GM12865 (cell line): ENCODE measurements at regions not wholly inside any gene's neighbourhood (a gene's known extent, or its start where the extent isn't known, plus 50 kb on each side); places are given as distances from the start of the nearest gene placed in this dataset.

Experiments
- DNase-seq: peaks from one replicate; pipeline ENCODE4 v3.0.0; 2010; ENCODE audit warnings: low read depth
- H3K4me3 ChIP-seq: 2 replicates; pipeline ENCODE4 v1.5.1; 2011; ENCODE audit warnings: mild to moderate bottlenecking, low read depth, low read length, control low read depth
- CTCF ChIP-seq: IDR thresholded peaks from 2 replicates; pipeline ENCODE4 v1.5.1; 2011; ENCODE audit warnings: low read length, control low read depth, low read depth, inconsistent platforms; ENCODE audit not compliant: insufficient read depth; ENCODE audit errors: missing control alignments

- no peak for DNase-seq
- TF ChIP-seq CTCF = no peak
- no peak overlapping the region for H3K4me3 ChIP-seq
Measured at GRCh38 chr11:27244900-27245299, 118.1 kb downstream of the CCDC34 start.

GRCh38 chr11:27242591-27242990 is 120.4 kb downstream of the CCDC34 start:
- no peak for DNase-seq
- no peak overlapping the region for H3K4me3 ChIP-seq
- no peak for TF ChIP-seq CTCF

- DNase-seq = no peak
- no peak overlapping the region for H3K4me3 ChIP-seq
- no peak for TF ChIP-seq CTCF
Measured at GRCh38 chr11:27241311-27242122, 121.5 kb downstream of the CCDC34 start.

GRCh38 chr11:27239305-27239942 is 123.6 kb downstream of the CCDC34 start:
- no peak for DNase-seq
- no peak overlapping the region for H3K4me3 ChIP-seq
- TF ChIP-seq CTCF = no peak

GRCh38 chr11:27238811-27239210 is 124.2 kb downstream of the CCDC34 start:
- no peak for DNase-seq
- H3K4me3 ChIP-seq = no peak overlapping the region
- no peak for TF ChIP-seq CTCF

GRCh38 chr11:27237643-27238042 is 125.4 kb downstream of the CCDC34 start:
- no peak for DNase-seq
- TF ChIP-seq CTCF = no peak
- no peak overlapping the region for H3K4me3 ChIP-seq
